CD4-positive, CD25-positive, alpha-beta regulatory T cell (primary cell): ENCODE measurements at regions not wholly inside any gene's neighbourhood (a gene's known extent, or its start where the extent isn't known, plus 50 kb on each side); places are given as distances from the start of the nearest gene placed in this dataset.

Experiments used
- ATAC-seq, 2 donors: fragments of 150-1000 bp; cut with Tn5 transposase; one replicate each; pipeline ENCODE4 v1.10.0; 2021; ENCODE audit warnings: low read depth in 2 of 2, moderate number of reproducible peaks in 2 of 2, moderate library complexity in 1 of 2
- DNase-seq, 3 donors: peaks; one replicate each; pipeline versions ENCODE4 v3.0.0 to v3.0.0-alpha.2; 2012 to 2022; ENCODE audit warnings: mixed read lengths in 1 of 3
- H3K27ac ChIP-seq: one replicate; pipeline ENCODE4 v1.7.0; 2013; ENCODE audit warnings: mild to moderate bottlenecking, low read length; ENCODE audit not compliant: insufficient read depth, poor library complexity, severe bottlenecking
- H3K27me3 ChIP-seq: one replicate; pipeline ENCODE4 v1.7.0; 2013; ENCODE audit warnings: low read length; ENCODE audit not compliant: control insufficient read depth, insufficient read depth
- H3K36me3 ChIP-seq: one replicate; pipeline ENCODE4 v1.7.0; 2013; ENCODE audit warnings: mild to moderate bottlenecking, low read length, moderate library complexity; ENCODE audit not compliant: control insufficient read depth, insufficient read depth
- H3K4me1 ChIP-seq: 2 replicates; pipeline ENCODE4 v1.7.0; 2013; ENCODE audit warnings: mild to moderate bottlenecking, low read length; ENCODE audit not compliant: insufficient read depth, control insufficient read depth, poor library complexity, severe bottlenecking
- H3K4me3 ChIP-seq: one replicate; pipeline ENCODE4 v1.7.0; 2013; ENCODE audit warnings: low read depth, mild to moderate bottlenecking, low read length, moderate library complexity
- H3K9me3 ChIP-seq, 2 experiments: 1 replicate in 1 of 2; 2 replicates in 1 of 2; pipeline ENCODE4 v1.7.0; 2013; ENCODE audit warnings: low read length in 2 of 2, mild to moderate bottlenecking in 1 of 2, moderate library complexity in 1 of 2; ENCODE audit not compliant: control insufficient read depth in 2 of 2
- H3K27ac Mint-ChIP-seq, 3 donors: one replicate each; pipeline ENCODE4 v1.8.0; 2020 to 2022; ENCODE audit warnings: mild to moderate bottlenecking in 3 of 3, mixed read lengths in 3 of 3, moderate library complexity in 2 of 3
- H3K27me3 Mint-ChIP-seq: one replicate; pipeline ENCODE4 v1.8.0; 2022; ENCODE audit warnings: mild to moderate bottlenecking, mixed read lengths
- H3K36me3 Mint-ChIP-seq: one replicate; pipeline ENCODE4 v1.8.0; 2020; ENCODE audit warnings: mixed read lengths
- H3K4me1 Mint-ChIP-seq, 4 donors: one replicate each; pipeline ENCODE4 v1.8.0; 2020 to 2022; ENCODE audit warnings: mixed read lengths in 4 of 4, mild to moderate bottlenecking in 1 of 4
- H3K4me3 Mint-ChIP-seq, 4 donors: one replicate each; pipeline ENCODE4 v1.8.0; 2020 to 2022; ENCODE audit warnings: mild to moderate bottlenecking in 4 of 4, mixed read lengths in 4 of 4, moderate library complexity in 3 of 4
- H3K9me3 Mint-ChIP-seq, 7 donors: one replicate each; pipeline ENCODE4 v1.8.0; 2020 to 2022; ENCODE audit warnings: mixed read lengths in 7 of 7, mild to moderate bottlenecking in 3 of 7, moderate library complexity in 2 of 7

GRCh38 chr2:226489775-226490541 is 309.7 kb downstream of the IRS1 start:
- no peaks in the 10 kb centered on the region for H3K27me3 ChIP-seq
- DNase-seq (no peak), ATAC-seq (no peak)
- H3K36me3 ChIP-seq: no peaks in the 10 kb centered on the region
- no peaks in the 10 kb centered on the region for H3K27me3 Mint-ChIP-seq
- H3K36me3 Mint-ChIP-seq: no peaks in the 10 kb centered on the region
- no peak overlapping the region for H3K4me3 ChIP-seq
- no peak overlapping the region for H3K27ac ChIP-seq
- H3K4me3 Mint-ChIP-seq: no peak overlapping the region
- H3K4me1 Mint-ChIP-seq: no peaks in the 10 kb centered on the region
- H3K27ac Mint-ChIP-seq: no peak overlapping the region
- no peaks in the 10 kb centered on the region for H3K9me3 Mint-ChIP-seq
- no peaks in the 10 kb centered on the region for H3K4me1 ChIP-seq
- no peaks in the 10 kb centered on the region for H3K9me3 ChIP-seq

- Histone ChIP-seq H3K4me3 (no peak overlapping the region), H3K36me3 (no peaks in the 10 kb centered on the region), H3K27me3 (no peaks in the 10 kb centered on the region), H3K9me3 (no peaks in the 10 kb centered on the region), H3K27ac (no peak overlapping the region), H3K4me1 (no peaks in the 10 kb centered on the region)
- no peaks in the 10 kb centered on the region for H3K36me3 Mint-ChIP-seq
- ATAC-seq (no peak), DNase-seq (no peak)
- no peaks in the 10 kb centered on the region for H3K27me3 Mint-ChIP-seq
- no peaks in the 10 kb centered on the region for H3K4me1 Mint-ChIP-seq
- H3K9me3 Mint-ChIP-seq: no peaks in the 10 kb centered on the region
- H3K4me3 Mint-ChIP-seq: no peak overlapping the region
- H3K27ac Mint-ChIP-seq: no peak overlapping the region
These were observed 311.6 kb downstream of the IRS1 start for GRCh38 chr2:226488034-226488433.

- Histone ChIP-seq H3K27ac (no peak overlapping the region), H3K4me1 (no peaks in the 10 kb centered on the region), H3K36me3 (no peaks in the 10 kb centered on the region), H3K4me3 (no peak overlapping the region), H3K9me3 (no peaks in the 10 kb centered on the region), H3K27me3 (no peaks in the 10 kb centered on the region)
- Mint-ChIP-seq H3K4me1 (no peaks in the 10 kb centered on the region), H3K27ac (no peak overlapping the region), H3K27me3 (no peaks in the 10 kb centered on the region), H3K9me3 (no peaks in the 10 kb centered on the region), H3K36me3 (no peaks in the 10 kb centered on the region), H3K4me3 (no peak overlapping the region)
- no peak for ATAC-seq
- DNase-seq: no peak
These were observed 312.0 kb downstream of the IRS1 start for GRCh38 chr2:226487573-226487972.

- Histone ChIP-seq H3K9me3 (no peaks in the 10 kb centered on the region), H3K36me3 (no peaks in the 10 kb centered on the region), H3K4me1 (no peaks in the 10 kb centered on the region), H3K4me3 (no peak overlapping the region), H3K27ac (no peak overlapping the region), H3K27me3 (no peaks in the 10 kb centered on the region)
- no peak overlapping the region for H3K4me3 Mint-ChIP-seq
- H3K36me3 Mint-ChIP-seq: no peaks in the 10 kb centered on the region
- no peaks in the 10 kb centered on the region for H3K27me3 Mint-ChIP-seq
- no peaks in the 10 kb centered on the region for H3K4me1 Mint-ChIP-seq
- H3K9me3 Mint-ChIP-seq: no peaks in the 10 kb centered on the region
- no peak overlapping the region for H3K27ac Mint-ChIP-seq
- no peak for ATAC-seq
- DNase-seq: no peak
These were observed 315.6 kb downstream of the IRS1 start for GRCh38 chr2:226483745-226484619.

- H3K4me1 Mint-ChIP-seq: no peaks in the 10 kb centered on the region
- H3K27ac Mint-ChIP-seq: no peak overlapping the region
- Histone ChIP-seq H3K27me3 (no peaks in the 10 kb centered on the region), H3K27ac (no peak overlapping the region), H3K4me3 (no peak overlapping the region), H3K36me3 (no peaks in the 10 kb centered on the region), H3K9me3 (no peaks in the 10 kb centered on the region), H3K4me1 (no peaks in the 10 kb centered on the region)
- H3K36me3 Mint-ChIP-seq: no peaks in the 10 kb centered on the region
- no peaks in the 10 kb centered on the region for H3K27me3 Mint-ChIP-seq
- ATAC-seq (no peak), DNase-seq (no peak)
- H3K9me3 Mint-ChIP-seq: no peaks in the 10 kb centered on the region
- H3K4me3 Mint-ChIP-seq: no peak overlapping the region
These were observed 316.5 kb downstream of the IRS1 start for GRCh38 chr2:226483143-226483542.

- no peaks in the 10 kb centered on the region for H3K36me3 Mint-ChIP-seq
- no peaks in the 10 kb centered on the region for H3K4me1 Mint-ChIP-seq
- Histone ChIP-seq H3K36me3 (no peaks in the 10 kb centered on the region), H3K27me3 (no peaks in the 10 kb centered on the region), H3K4me3 (no peak overlapping the region), H3K27ac (no peak overlapping the region), H3K4me1 (no peaks in the 10 kb centered on the region), H3K9me3 (no peaks in the 10 kb centered on the region)
- no peak overlapping the region for H3K4me3 Mint-ChIP-seq
- H3K27ac Mint-ChIP-seq: no peak overlapping the region
- DNase-seq (no peak), ATAC-seq (no peak)
- H3K27me3 Mint-ChIP-seq: no peaks in the 10 kb centered on the region
- no peaks in the 10 kb centered on the region for H3K9me3 Mint-ChIP-seq
These were observed 321.4 kb downstream of the IRS1 start for GRCh38 chr2:226478109-226478809.

GRCh38 chr2:226477221-226478108 is 322.2 kb downstream of the IRS1 start:
- ATAC-seq: no peak
- Mint-ChIP-seq H3K36me3 (no peaks in the 10 kb centered on the region), H3K4me1 (no peaks in the 10 kb centered on the region), H3K27ac (no peak overlapping the region), H3K4me3 (no peak overlapping the region), H3K9me3 (no peaks in the 10 kb centered on the region), H3K27me3 (no peaks in the 10 kb centered on the region)
- no peak for DNase-seq
- Histone ChIP-seq H3K27me3 (no peaks in the 10 kb centered on the region), H3K4me1 (no peaks in the 10 kb centered on the region), H3K27ac (no peak overlapping the region), H3K36me3 (no peaks in the 10 kb centered on the region), H3K9me3 (no peaks in the 10 kb centered on the region), H3K4me3 (no peak overlapping the region)
